GM12891 (cell line): ENCODE measurements at regions not wholly inside any gene's neighbourhood (a gene's known extent, or its start where the extent isn't known, plus 50 kb on each side); places are given as distances from the start of the nearest gene placed in this dataset.

Experiments used
- PAX5 ChIP-seq: IDR thresholded peaks from 2 replicates; pipeline ENCODE4 v1.6.1; 2011; ENCODE audit warnings: low read length, moderate library complexity, mild to moderate bottlenecking; ENCODE audit not compliant: insufficient read depth, severe bottlenecking
- POLR2A ChIP-seq: IDR thresholded peaks from 2 replicates; pipeline ENCODE4 v1.6.1; 2011; ENCODE audit warnings: low read depth, low read length, control low read depth
- POLR2AphosphoS5 ChIP-seq: IDR thresholded peaks from 2 replicates; pipeline ENCODE4 v1.6.1; 2011; ENCODE audit warnings: low read depth, low read length, control low read depth
- POU2F2 ChIP-seq: IDR thresholded peaks from 2 replicates; pipeline ENCODE4 v1.6.1; 2011; ENCODE audit warnings: low read depth, mild to moderate bottlenecking, control low read depth, low read length, moderate library complexity
- SPI1 ChIP-seq: IDR thresholded peaks from 2 replicates; pipeline ENCODE4 v1.6.1; 2011; ENCODE audit warnings: low read depth, low read length, control low read depth
- TAF1 ChIP-seq: IDR thresholded peaks from 2 replicates; pipeline ENCODE4 v1.6.1; 2011; ENCODE audit warnings: low read depth, low read length, control low read depth

- TF ChIP-seq POLR2AphosphoS5: no peak
- TF ChIP-seq POLR2A: no peak
- no peak for TF ChIP-seq SPI1
- TF ChIP-seq TAF1: no peak
- no peak for TF ChIP-seq POU2F2
- TF ChIP-seq PAX5: no peak
These were observed 787.1 kb upstream of the CTNND2 start for GRCh38 chr5:12691330-12691729.
